ENCODE measurements at regions not wholly inside any gene's neighbourhood (a gene's known extent, or its start where the extent isn't known, plus 50 kb on each side); places are given as distances from the start of the nearest gene placed in this dataset.

DNA sequence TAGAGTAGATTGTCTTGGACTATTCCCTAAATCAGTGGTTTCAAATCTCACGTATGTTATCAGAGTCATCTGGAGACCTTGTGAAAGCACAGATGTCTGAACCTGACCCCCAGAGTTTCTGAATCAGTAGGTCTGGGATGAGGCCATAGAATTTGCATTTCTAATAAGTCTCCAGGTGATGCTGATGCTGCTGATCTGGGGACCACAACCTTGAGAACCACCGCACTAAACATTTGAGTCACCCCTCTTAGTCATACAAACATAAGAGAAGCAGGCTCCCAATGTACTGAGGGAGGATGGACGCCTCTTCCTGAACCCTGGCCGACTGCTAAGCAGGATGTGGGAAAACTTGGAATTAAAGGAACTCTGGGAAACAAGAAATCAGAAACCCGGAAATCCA is 187.8 kb upstream of the PRDM1 start:
- ATAC-seq (no peak), FAIRE-seq (no peak), DNase-seq (ENCODE audit: low read depth in 1 of 2, low spot score in 1 of 2) (no peak)
- Histone ChIP-seq H3K4me2 (no peak overlapping the region), H3K27ac (no peak overlapping the region), H3K9me3 (no peaks in the 10 kb centered on the region), H3K4me1 (peaks cover 17% of the 10 kb centered on the region), H3K4me3 (no peak overlapping the region)
- TF ChIP-seq RARB (CRISPR knock-in tag; IDR thresholded peaks at IDR 0.05), result no peak
- no peak for TF ChIP-seq JUNB (IDR thresholded peaks at IDR 0.05)
- no peak for TF ChIP-seq CBX2 (IDR thresholded peaks at IDR 0.05; ENCODE audit: borderline replicate concordance, low read depth)
- no peak for TF ChIP-seq HOXB5 (CRISPR knock-in tag; IDR thresholded peaks at IDR 0.05)
- TF ChIP-seq, protein P1, sequence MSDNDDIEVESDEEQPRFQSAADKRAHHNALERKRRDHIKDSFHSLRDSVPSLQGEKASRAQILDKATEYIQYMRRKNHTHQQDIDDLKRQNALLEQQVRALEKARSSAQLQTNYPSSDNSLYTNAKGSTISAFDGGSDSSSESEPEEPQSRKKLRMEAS (IDR thresholded peaks at IDR 0.05), result no peak
- CTCF ChIA-PET, result interaction anchor here (0.5 to 0.7 kb wide), 2 partner anchors 496 to 850 kb away, joined by 3 read pairs; partner anchors contain the start of gene PREP
- POLR2A ChIA-PET, result no interaction called here
- WGBS (ENCODE audit: missing lambda C conversion rate), result 96% methylated on average over 5 of the region's 5 CpGs

DNA sequence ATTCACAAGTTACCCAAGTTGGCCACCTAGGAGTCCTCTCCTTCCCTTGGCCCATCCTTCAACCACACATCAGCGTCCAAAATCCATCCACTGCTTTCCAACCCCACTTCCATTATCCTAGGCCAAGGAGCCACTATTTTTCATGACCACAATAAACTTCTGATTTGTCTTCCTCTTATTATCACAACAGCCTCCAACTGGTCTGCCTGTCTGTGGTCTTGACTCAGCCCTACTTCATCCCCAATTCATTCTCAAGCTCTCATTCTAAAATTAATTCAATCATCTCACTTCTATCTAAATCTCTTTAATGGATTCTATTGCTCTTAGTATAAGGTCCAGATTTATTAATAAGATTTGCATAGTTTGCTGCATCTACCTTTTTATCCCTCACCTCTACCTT is 189.0 kb upstream of the PRDM1 start:
- ChIA-PET CTCF (no interaction called here), POLR2A (no interaction called here)
- ATAC-seq (no peak), FAIRE-seq (no peak), DNase-seq (ENCODE audit: low read depth in 1 of 2, low spot score in 1 of 2) (no peak)
- Histone ChIP-seq H3K4me2 (peak overlapping the region; percentile 7; the same call in 1 of the 3 replicates), H3K27ac (0 out of 6 replicates have a peak overlapping the region, but pooled peaks of 1 of the 2 experiments have one; percentile 40), H3K9me3 (no peaks in the 10 kb centered on the region), H3K4me3 (no peak overlapping the region), H3K4me1 (peaks cover 17% of the 10 kb centered on the region)
- 95% methylated on average over 1 of the region's 1 CpG for WGBS (ENCODE audit: missing lambda C conversion rate)
- TF ChIP-seq RARB (CRISPR knock-in tag; IDR thresholded peaks at IDR 0.05), result no peak
- TF ChIP-seq CBX8 (IDR thresholded peaks at IDR 0.05), result no peak
- TF ChIP-seq ZFP36 (IDR thresholded peaks at IDR 0.05; ENCODE audit: borderline replicate concordance, partially characterized antibody), result no peak
- no peak for TF ChIP-seq MYC (IDR thresholded peaks at IDR 0.05; ENCODE audit: borderline replicate concordance, low read length)
- TF ChIP-seq JUNB (IDR thresholded peaks at IDR 0.05), result no peak
- no peak for TF ChIP-seq RAD21 (conservative IDR thresholded peaks at IDR 0.05 in 1 of 2, IDR thresholded peaks at IDR 0.05 in 1 of 2)
- TF ChIP-seq PHF8 (IDR thresholded peaks at IDR 0.05; ENCODE audit: borderline replicate concordance, low read depth), result no peak
- no peak for TF ChIP-seq HOXA7 (CRISPR knock-in tag; IDR thresholded peaks at IDR 0.05)
- no peak for TF ChIP-seq POLR2A (IDR thresholded peaks at IDR 0.05; ENCODE audit: low read length)
- TF ChIP-seq, protein P2, sequence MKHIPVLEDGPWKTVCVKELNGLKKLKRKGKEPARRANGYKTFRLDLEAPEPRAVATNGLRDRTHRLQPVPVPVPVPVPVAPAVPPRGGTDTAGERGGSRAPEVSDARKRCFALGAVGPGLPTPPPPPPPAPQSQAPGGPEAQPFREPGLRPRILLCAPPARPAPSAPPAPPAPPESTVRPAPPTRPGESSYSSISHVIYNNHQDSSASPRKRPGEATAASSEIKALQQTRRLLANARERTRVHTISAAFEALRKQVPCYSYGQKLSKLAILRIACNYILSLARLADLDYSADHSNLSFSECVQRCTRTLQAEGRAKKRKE (CRISPR knock-in tag; IDR thresholded peaks at IDR 0.05; ENCODE audit: low read depth), result no peak
- TF ChIP-seq, protein P3, sequence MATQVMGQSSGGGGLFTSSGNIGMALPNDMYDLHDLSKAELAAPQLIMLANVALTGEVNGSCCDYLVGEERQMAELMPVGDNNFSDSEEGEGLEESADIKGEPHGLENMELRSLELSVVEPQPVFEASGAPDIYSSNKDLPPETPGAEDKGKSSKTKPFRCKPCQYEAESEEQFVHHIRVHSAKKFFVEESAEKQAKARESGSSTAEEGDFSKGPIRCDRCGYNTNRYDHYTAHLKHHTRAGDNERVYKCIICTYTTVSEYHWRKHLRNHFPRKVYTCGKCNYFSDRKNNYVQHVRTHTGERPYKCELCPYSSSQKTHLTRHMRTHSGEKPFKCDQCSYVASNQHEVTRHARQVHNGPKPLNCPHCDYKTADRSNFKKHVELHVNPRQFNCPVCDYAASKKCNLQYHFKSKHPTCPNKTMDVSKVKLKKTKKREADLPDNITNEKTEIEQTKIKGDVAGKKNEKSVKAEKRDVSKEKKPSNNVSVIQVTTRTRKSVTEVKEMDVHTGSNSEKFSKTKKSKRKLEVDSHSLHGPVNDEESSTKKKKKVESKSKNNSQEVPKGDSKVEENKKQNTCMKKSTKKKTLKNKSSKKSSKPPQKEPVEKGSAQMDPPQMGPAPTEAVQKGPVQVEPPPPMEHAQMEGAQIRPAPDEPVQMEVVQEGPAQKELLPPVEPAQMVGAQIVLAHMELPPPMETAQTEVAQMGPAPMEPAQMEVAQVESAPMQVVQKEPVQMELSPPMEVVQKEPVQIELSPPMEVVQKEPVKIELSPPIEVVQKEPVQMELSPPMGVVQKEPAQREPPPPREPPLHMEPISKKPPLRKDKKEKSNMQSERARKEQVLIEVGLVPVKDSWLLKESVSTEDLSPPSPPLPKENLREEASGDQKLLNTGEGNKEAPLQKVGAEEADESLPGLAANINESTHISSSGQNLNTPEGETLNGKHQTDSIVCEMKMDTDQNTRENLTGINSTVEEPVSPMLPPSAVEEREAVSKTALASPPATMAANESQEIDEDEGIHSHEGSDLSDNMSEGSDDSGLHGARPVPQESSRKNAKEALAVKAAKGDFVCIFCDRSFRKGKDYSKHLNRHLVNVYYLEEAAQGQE (IDR thresholded peaks at IDR 0.05), result no peak
- no peak for TF ChIP-seq SREBF2 (IDR thresholded peaks at IDR 0.05)
- no peak for TF ChIP-seq CHD4 (IDR thresholded peaks at IDR 0.05; ENCODE audit: borderline replicate concordance)
- TF ChIP-seq NFE2L2 (conservative IDR thresholded peaks at IDR 0.05; ENCODE audit: low read length), result no peak
- no peak for TF ChIP-seq RFX5 (IDR thresholded peaks at IDR 0.05)
- TF ChIP-seq FOSB (CRISPR knock-in tag; IDR thresholded peaks at IDR 0.05), result no peak
- TF ChIP-seq RNF2 (IDR thresholded peaks at IDR 0.05; ENCODE audit: borderline replicate concordance, low read depth), result no peak
- TF ChIP-seq HOXB5 (CRISPR knock-in tag; IDR thresholded peaks at IDR 0.05), result no peak
- no peak for TF ChIP-seq KDM1A (IDR thresholded peaks at IDR 0.05; ENCODE audit: low read depth)

DNA sequence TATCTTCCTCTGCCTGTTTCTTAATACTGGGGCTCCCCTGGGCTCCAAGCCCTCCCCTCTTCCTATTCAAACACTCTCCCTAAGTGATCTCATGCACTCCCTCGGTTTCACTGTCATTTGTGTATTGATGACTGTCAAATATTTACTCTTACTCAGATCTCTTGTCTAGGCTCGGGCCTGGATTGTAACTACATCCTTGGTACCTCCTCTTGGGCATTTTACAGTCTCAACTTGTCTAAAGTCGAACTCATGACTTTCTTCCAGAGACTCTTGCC is 189.4 kb upstream of the PRDM1 start:
- DNase-seq (ENCODE audit: low read depth in 1 of 2, low spot score in 1 of 2), result peak; percentile 3 to 25
- H3K9me3 ChIP-seq, result no peaks in the 10 kb centered on the region
- 10% methylated on average over 3 of the region's 3 CpGs for WGBS (ENCODE audit: missing lambda C conversion rate)
- ATAC-seq, result peak; percentile 30 to 54; a peak in 3 of 6 replicates
- H3K4me1 ChIP-seq, result peaks cover 17% of the 10 kb centered on the region
- ChIA-PET CTCF (no interaction called here), POLR2A (no interaction called here)
- no peak overlapping the region for H3K4me3 ChIP-seq
- H3K4me2 ChIP-seq, result peak overlapping the region; percentile 7; the same call in 1 of the 3 replicates
- FAIRE-seq, result no peak
- 0 out of 6 replicates have a peak overlapping the region, but pooled peaks of 1 of the 2 experiments have one; percentile 40 for H3K27ac ChIP-seq
- TF ChIP-seq, protein P3 (IDR thresholded peaks at IDR 0.05), result no peak
- TF ChIP-seq, protein P4, sequence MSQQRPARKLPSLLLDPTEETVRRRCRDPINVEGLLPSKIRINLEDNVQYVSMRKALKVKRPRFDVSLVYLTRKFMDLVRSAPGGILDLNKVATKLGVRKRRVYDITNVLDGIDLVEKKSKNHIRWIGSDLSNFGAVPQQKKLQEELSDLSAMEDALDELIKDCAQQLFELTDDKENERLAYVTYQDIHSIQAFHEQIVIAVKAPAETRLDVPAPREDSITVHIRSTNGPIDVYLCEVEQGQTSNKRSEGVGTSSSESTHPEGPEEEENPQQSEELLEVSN (IDR thresholded peaks at IDR 0.05; ENCODE audit: borderline replicate concordance, low read depth), result no peak
- TF ChIP-seq RCOR1 (IDR thresholded peaks at IDR 0.05; ENCODE audit: low read depth, low read length), result no peak
- TF ChIP-seq, protein P5, sequence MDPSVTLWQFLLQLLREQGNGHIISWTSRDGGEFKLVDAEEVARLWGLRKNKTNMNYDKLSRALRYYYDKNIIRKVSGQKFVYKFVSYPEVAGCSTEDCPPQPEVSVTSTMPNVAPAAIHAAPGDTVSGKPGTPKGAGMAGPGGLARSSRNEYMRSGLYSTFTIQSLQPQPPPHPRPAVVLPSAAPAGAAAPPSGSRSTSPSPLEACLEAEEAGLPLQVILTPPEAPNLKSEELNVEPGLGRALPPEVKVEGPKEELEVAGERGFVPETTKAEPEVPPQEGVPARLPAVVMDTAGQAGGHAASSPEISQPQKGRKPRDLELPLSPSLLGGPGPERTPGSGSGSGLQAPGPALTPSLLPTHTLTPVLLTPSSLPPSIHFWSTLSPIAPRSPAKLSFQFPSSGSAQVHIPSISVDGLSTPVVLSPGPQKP (IDR thresholded peaks at IDR 0.05; ENCODE audit: low read depth, low read length), result no peak
- TF ChIP-seq RFX5 (IDR thresholded peaks at IDR 0.05), result no peak
- TF ChIP-seq SMC3 (IDR thresholded peaks at IDR 0.05), result no peak
